Neural crest cell (in vitro differentiated cells): ENCODE measurements at regions not wholly inside any gene's neighbourhood (a gene's known extent, or its start where the extent isn't known, plus 50 kb on each side); places are given as distances from the start of the nearest gene placed in this dataset.
"Not testable (repeated sequence)": the region's sequence is repeated elsewhere in the genome, so short reads cannot be mapped to it uniquely, and the experiment has no call there.

Experiments used
- DNase-seq: peaks from one replicate; pipeline ENCODE4 v3.0.0; 2021; ENCODE audit warnings: low read depth, mixed read lengths, low spot score
- H3K27ac Mint-ChIP-seq: one replicate; pipeline ENCODE4 v1.8.0; 2021; ENCODE audit warnings: mild to moderate bottlenecking, mixed read lengths; ENCODE audit not compliant: unreplicated experiment
- H3K27me3 Mint-ChIP-seq: 2 replicates; pipeline ENCODE4 v1.8.0; 2021; ENCODE audit warnings: low read depth, mild to moderate bottlenecking, mixed read lengths
- H3K36me3 Mint-ChIP-seq: 2 replicates; pipeline ENCODE4 v1.8.0; 2021; ENCODE audit warnings: low read depth, mild to moderate bottlenecking, mixed read lengths
- H3K4me1 Mint-ChIP-seq: 2 replicates; pipeline ENCODE4 v1.8.0; 2021; ENCODE audit warnings: mixed read lengths
- H3K4me3 Mint-ChIP-seq: one replicate; pipeline ENCODE4 v1.8.0; 2021; ENCODE audit warnings: mild to moderate bottlenecking, mixed read lengths
- H3K9me3 Mint-ChIP-seq: 2 replicates; pipeline ENCODE4 v1.8.0; 2021; ENCODE audit warnings: mixed read lengths
- TF ChIP-seq, protein P1 (sequence below): fragments of 200-600 bp; sonication (generic); conservative IDR thresholded peaks from 2 replicates; pipeline ENCODE4 v1.5.0; 2021; ENCODE audit warnings: antibody characterized with exemption, mild to moderate bottlenecking

DNA sequence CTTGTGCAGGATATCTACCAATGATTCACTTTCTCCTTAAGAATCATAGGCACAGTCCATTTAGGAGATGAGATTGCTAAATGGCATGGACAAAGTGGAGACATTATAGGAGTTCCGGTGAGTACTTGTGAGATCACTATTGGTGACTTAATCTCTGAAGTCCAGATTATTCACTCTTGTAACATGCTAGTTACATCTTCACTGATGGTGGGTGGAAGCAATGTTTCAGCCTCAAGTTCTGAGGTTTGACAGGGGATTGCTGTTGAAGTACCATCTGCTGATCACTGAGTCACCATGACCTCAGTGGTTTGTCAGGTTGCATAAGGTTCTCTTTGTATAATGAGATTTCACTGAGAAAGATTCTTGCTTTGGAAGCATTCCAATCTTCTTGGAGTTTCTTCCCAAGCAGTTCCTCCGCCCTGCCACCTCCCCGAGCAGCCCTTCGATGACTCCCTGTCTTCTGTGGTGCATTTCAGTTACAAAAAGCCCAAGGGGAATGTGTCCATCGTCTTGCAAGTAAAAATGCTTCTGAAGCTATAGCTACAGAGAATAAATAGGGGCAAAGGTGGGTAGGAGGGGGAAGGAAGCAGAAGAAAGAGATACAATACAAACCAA, 114.7 kb downstream of the NBPF8 start:
- H3K36me3 Mint-ChIP-seq, H3K4me3 Mint-ChIP-seq, H3K27me3 Mint-ChIP-seq, H3K4me1 Mint-ChIP-seq, H3K9me3 Mint-ChIP-seq, H3K27ac Mint-ChIP-seq, DNase-seq: not testable (repeated sequence)

DNA sequence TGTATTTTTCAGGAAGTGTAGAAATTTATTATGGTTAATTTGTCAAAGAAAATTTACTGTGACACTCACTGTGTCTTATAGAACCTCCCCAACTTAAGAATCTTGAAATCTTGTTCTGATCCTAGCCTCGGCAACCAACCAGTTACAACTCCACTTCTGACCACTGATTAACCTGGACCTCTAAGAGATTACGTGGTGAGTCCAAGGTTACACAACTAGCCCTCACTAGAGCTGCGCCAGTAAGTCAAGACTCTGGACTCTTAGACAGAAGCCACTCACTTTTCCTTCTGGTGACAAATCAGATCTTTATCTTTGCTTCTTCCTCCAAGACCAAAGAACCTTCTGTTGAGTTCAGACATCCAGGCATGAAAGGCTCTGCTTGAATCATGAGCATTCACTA, 116.6 kb downstream of the NBPF8 start:
- DNase-seq, result not testable (repeated sequence)

DNA sequence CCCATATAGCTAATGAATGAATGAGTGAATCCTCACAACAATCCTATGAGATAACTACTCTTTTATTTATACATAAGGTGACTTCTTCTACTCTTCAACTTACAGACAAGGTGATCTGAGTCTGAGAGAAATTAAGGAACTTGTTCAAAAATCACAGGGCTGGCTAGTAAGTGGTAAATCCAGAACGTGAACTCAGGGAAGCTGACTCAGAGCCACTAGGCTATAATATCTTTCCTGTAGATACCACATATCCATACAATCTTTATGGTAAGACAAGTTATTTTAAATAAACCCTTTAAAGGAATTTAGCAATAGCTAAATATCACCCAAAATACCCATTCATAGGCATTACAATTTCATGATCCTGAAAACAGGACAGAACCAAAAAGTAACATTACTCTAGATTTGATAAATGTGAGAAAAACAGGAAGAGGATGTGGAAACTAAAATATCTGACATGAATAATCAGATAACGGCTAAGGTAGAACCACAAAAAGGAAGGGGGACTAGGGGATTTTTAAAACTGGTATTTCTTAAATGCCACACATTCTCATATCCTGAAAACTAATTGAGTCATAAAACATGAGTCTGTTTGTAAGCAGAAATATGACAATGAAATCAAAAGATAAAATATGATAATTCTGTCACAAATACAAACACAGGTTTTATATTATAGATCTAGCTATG, 119.7 kb downstream of the NBPF8 start:
- not testable (repeated sequence) for DNase-seq

More for the DNA sequence above, 116.6 kb downstream of the NBPF8 start:
- not testable (repeated sequence) for H3K27ac Mint-ChIP-seq, H3K9me3 Mint-ChIP-seq, H3K4me1 Mint-ChIP-seq, H3K27me3 Mint-ChIP-seq, H3K4me3 Mint-ChIP-seq, H3K36me3 Mint-ChIP-seq

DNA sequence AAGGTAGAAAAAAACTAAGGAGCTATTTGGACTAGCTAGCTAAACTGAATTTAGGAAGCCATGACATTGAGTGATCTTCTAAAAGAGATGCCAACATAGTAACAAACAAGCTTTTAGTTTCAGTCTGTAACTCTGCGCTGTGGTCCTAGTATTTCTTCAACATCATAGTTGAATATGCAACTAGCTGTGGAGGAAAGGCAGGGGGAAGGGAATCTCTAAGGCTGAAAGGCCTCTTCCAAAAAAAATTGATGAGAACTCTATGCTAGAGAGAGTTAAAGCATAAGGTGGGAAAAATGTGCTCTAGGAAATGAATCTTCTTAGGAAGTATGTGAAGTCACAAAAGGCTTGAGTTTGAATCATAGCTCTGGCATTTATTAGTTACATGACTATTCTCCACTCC, 120.2 kb downstream of the NBPF8 start:
- H3K4me1 Mint-ChIP-seq, H3K4me3 Mint-ChIP-seq, DNase-seq, H3K9me3 Mint-ChIP-seq, H3K27me3 Mint-ChIP-seq, H3K36me3 Mint-ChIP-seq, H3K27ac Mint-ChIP-seq: not testable (repeated sequence)

More for the DNA sequence above, 119.7 kb downstream of the NBPF8 start:
- H3K4me3 Mint-ChIP-seq, H3K9me3 Mint-ChIP-seq, H3K4me1 Mint-ChIP-seq, H3K27me3 Mint-ChIP-seq, H3K27ac Mint-ChIP-seq, H3K36me3 Mint-ChIP-seq: not testable (repeated sequence)

DNA sequence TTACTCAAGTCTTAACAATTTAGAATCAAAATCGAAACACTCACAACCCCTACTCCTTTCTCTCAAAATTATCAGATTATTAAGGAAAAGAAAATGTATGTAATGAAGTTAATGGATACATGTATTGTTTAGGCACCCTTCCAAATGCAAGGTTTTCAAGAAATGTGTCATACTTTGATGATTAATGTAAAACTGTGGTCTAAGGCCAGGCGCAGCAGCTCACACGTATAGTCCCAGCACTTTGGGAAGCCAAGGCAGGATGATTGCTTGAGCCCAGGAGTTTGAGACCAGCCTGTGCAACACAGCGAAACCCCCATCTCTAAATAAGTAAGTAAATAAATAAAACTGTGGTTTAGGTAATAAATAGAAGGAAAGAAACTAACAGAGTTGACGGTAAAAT, 126.6 kb downstream of the NBPF8 start:
- H3K27me3 Mint-ChIP-seq, H3K4me3 Mint-ChIP-seq, H3K9me3 Mint-ChIP-seq, H3K4me1 Mint-ChIP-seq, H3K36me3 Mint-ChIP-seq, DNase-seq, H3K27ac Mint-ChIP-seq: not testable (repeated sequence)

DNA sequence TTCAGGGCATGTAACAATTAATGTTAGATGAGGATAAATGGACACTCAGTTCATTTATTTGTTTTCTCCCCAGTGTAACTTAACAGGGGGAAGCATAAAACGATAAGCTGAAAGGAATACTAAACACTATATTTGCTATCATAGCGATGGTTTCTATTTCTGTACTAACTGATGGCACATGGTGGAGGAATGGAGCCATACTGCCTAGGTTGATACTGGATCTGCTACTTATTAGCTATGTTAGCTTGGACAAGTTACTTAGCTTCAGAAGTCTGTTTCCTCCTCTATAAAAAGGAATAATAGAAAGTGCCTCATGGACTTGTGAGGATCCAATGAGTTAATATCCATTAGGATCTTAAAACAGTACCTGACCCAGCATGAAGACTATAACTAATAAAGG, 127.5 kb downstream of the NBPF8 start:
- H3K4me3 Mint-ChIP-seq, H3K36me3 Mint-ChIP-seq, H3K27me3 Mint-ChIP-seq, H3K9me3 Mint-ChIP-seq, H3K4me1 Mint-ChIP-seq, H3K27ac Mint-ChIP-seq, DNase-seq: not testable (repeated sequence)

DNA sequence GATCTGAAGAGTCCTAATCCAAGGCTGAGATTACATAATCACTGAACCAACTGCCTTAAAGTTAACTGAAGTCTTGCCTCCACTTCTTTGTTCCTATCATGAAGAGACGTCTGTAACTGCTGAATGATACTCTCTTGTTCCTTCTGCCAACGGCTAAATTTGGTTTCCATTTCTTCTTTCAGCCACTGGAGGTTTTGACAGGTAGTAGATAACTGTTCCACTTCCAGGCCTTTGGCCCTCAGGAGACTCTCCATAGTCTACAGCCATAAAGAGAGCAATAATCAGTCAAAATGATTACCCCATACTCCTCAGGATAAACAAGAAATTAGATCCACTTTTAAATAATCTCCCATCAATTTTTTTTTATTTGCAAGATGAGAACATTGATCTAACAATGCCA, 128.1 kb downstream of the NBPF8 start:
- H3K27me3 Mint-ChIP-seq, H3K27ac Mint-ChIP-seq, H3K36me3 Mint-ChIP-seq, H3K9me3 Mint-ChIP-seq, DNase-seq, H3K4me3 Mint-ChIP-seq, H3K4me1 Mint-ChIP-seq: not testable (repeated sequence)

DNA sequence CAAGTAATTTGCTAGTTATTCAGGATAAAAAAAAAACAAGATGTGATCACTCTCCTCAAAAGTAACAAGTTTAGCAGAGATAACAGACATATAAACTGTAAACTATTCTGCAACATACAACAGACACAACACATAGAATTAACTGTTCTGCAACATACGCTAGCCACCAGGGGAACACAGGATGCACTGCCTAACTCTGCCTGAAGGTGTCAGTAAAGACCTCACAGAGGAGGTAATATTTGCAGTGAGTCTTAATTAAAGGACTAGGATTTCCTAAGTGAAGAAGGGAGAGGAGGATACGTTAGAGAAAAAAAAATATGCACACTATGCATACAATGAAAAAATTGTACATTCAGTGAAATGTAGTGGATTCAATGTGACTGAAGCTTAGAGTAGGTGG, 129.6 kb downstream of the NBPF8 start:
- not testable (repeated sequence) for H3K4me1 Mint-ChIP-seq, H3K9me3 Mint-ChIP-seq, H3K36me3 Mint-ChIP-seq, H3K27me3 Mint-ChIP-seq, H3K4me3 Mint-ChIP-seq, H3K27ac Mint-ChIP-seq
- TF ChIP-seq, protein P1, sequence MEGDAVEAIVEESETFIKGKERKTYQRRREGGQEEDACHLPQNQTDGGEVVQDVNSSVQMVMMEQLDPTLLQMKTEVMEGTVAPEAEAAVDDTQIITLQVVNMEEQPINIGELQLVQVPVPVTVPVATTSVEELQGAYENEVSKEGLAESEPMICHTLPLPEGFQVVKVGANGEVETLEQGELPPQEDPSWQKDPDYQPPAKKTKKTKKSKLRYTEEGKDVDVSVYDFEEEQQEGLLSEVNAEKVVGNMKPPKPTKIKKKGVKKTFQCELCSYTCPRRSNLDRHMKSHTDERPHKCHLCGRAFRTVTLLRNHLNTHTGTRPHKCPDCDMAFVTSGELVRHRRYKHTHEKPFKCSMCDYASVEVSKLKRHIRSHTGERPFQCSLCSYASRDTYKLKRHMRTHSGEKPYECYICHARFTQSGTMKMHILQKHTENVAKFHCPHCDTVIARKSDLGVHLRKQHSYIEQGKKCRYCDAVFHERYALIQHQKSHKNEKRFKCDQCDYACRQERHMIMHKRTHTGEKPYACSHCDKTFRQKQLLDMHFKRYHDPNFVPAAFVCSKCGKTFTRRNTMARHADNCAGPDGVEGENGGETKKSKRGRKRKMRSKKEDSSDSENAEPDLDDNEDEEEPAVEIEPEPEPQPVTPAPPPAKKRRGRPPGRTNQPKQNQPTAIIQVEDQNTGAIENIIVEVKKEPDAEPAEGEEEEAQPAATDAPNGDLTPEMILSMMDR, result peak; percentile 61
- peak; percentile 80 for DNase-seq

DNA sequence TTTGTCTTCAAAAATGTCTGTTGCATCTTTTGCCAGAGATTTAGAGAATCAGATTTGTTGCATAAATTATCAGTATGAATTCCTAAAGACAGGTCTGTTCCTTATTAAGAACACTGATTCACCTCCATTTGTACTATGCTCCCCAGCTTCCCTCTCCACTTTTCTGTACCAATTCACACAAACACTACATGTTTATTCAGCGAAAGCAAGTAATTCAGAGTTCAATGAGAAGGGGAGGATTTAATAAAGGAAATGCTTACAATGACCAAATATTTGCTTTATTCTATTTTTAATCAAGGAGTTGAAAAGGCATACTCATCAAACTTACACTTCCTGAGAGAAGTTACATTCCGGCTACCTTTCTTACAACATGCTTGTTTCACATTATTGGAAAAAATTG, 135.5 kb downstream of the NBPF8 start:
- H3K4me3 Mint-ChIP-seq, DNase-seq, H3K4me1 Mint-ChIP-seq, H3K27ac Mint-ChIP-seq, H3K9me3 Mint-ChIP-seq, H3K36me3 Mint-ChIP-seq, H3K27me3 Mint-ChIP-seq: not testable (repeated sequence)

DNA sequence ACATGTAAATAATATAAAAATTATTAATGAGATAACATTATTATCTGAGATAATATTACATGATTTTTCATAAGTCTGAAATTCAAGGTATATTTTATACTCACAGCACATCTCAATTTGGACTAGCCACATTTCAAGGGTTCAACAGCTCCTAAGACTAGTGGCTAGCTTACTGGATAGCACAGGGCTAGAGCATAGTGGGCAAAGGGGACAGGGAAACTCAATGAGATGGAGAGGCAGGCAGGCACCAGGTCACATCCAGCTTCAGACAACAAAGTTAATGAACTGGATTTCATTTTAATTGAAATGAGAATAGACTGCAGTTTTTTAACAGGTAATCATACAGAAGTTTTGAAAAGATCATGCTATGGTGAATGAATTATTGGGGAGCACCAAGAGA, 137.4 kb downstream of the NBPF8 start:
- not testable (repeated sequence) for H3K36me3 Mint-ChIP-seq, H3K4me1 Mint-ChIP-seq, H3K9me3 Mint-ChIP-seq, DNase-seq, H3K4me3 Mint-ChIP-seq, H3K27ac Mint-ChIP-seq, H3K27me3 Mint-ChIP-seq

DNA sequence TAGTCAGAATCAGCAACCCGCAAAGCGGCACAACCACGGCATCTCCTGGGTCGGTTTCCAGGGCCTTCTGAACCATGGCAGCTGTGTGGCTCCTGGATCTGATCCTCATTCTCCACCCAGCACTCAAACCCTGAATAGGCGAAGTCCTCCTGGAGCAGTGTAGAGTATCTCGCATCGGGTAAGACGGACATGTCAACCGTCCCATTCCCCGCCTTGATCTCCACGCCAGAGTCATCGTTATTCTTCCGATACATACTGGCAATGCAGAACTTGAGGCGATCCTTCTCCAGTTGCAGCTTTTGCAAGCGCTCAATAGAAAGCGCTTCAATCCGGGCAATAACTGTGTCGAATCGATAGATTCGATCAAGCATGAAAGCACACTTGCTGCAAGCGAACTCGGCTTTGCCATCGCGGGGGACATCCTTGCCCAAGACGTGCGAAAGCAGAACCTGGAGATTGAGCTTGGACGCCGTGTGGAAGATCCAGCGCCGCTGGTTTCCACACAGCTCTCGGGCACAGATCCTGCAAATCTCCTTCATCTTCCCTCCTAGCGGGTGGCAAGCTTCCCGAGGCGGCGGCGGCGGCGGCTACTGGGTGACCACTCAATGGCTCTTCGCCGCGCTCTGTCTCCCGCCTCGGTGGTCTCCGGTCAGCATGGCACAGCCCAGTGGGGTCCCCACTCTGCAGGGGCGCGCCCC, 142.9 kb downstream of the NBPF8 start:
- H3K27ac Mint-ChIP-seq, DNase-seq, H3K9me3 Mint-ChIP-seq, H3K27me3 Mint-ChIP-seq, H3K36me3 Mint-ChIP-seq, H3K4me1 Mint-ChIP-seq: not testable (repeated sequence)
- peak overlapping the region; percentile 72 for H3K4me3 Mint-ChIP-seq

DNA sequence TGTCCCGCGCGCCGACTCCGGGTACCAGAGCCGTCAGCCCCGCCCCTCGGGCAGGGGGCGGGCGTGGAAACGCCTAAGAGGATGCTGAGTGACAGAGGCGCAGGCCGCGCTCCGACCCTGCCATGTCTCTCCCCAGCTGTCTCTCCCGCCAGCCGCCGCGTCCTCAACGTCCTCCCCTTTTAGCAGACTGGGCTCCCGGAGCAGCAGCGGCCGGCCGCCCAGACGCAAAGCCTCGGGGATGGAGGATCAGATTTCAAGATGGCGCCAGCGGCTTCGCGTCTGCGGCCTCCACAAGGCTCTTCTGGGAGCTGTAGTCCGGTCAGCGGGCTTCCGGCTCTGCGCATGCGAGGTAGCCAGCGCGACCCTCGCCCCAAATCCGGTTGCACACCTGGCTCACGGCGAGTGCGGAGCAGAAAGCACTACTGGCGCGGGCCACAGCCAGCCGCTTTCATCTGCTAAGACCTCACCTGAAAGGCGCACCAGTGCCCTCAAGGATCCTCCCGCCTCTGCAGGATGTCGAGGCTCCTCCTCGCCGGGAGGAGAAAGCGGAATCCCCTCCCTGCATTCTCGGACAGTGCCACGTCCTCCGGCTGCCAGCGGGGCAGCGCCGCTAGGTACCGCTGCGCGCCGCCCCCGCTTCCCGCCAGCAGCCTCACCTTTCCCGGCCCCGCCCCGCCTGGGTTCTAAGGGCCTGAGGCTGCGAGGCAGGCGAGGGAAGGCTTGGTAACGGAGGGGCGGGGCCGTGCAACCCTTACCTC, 143.6 kb downstream of the NBPF8 start:
- H3K36me3 Mint-ChIP-seq, H3K27ac Mint-ChIP-seq, H3K4me3 Mint-ChIP-seq, H3K9me3 Mint-ChIP-seq, H3K4me1 Mint-ChIP-seq, H3K27me3 Mint-ChIP-seq: not testable (repeated sequence)
- DNase-seq, result peak; percentile 61
